ENCODE measurements at regions not wholly inside any gene's neighbourhood (a gene's known extent, or its start where the extent isn't known, plus 50 kb on each side); places are given as distances from the start of the nearest gene placed in this dataset.

DNA sequence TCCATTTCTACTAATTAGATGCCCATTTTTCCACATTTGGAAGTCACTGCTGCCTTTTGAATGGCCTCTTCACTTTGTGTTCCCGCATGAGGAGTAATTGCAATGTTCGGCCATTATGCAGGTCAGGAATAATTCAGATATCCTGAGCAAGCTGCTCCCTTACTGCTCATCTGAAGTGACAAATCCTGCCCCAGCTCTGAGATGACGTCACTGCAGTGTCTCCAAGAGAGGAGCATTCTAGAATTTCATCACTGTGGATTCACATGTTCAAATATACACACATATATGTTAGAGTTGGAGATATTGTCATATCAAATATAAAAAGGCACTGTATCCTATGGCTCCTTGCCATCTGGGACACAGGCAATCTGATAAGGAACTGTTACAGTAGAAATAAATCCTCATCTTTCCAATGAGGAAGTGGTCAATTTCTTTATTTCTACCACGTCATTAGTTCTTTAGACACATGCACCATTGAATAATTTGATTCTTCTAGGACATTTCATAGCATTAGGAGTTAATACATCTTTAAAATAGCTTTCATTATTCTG is 706.9 kb upstream of the TENM3 start:
- H3K36me3 ChIP-seq (ENCODE audit: insufficient read depth, low read length), result no peaks in the 10 kb centered on the region

GRCh38 chr4:181536811-181537434 is 706.3 kb upstream of the TENM3 start:
- peaks cover 2% of the 10 kb centered on the region for H3K9me3 ChIP-seq (ENCODE audit: low read length)
- H3K27me3 ChIP-seq (ENCODE audit: insufficient read depth, low read length), result no peaks in the 10 kb centered on the region
- no peak overlapping the region for H3K4me3 ChIP-seq (ENCODE audit: low read length)
- H3K4me1 ChIP-seq (ENCODE audit: insufficient read depth, low read length), result no peaks in the 10 kb centered on the region
- H3K36me3 ChIP-seq (ENCODE audit: insufficient read depth, low read length), result no peaks in the 10 kb centered on the region
- H2AFZ ChIP-seq (ENCODE audit: low read depth, low read length), result no peak overlapping the region

More for the DNA sequence above, 706.9 kb upstream of the TENM3 start:
- H3K27me3 ChIP-seq (ENCODE audit: insufficient read depth, low read length), result no peaks in the 10 kb centered on the region
- H3K9me3 ChIP-seq (ENCODE audit: low read length), result peaks cover 2% of the 10 kb centered on the region
- H2AFZ ChIP-seq (ENCODE audit: low read depth, low read length), result no peak overlapping the region
- H3K4me1 ChIP-seq (ENCODE audit: insufficient read depth, low read length), result no peaks in the 10 kb centered on the region
- no peak overlapping the region for H3K4me3 ChIP-seq (ENCODE audit: low read length)

- Histone ChIP-seq H3K36me3 (ENCODE audit: insufficient read depth, low read length) (no peaks in the 10 kb centered on the region), H3K4me3 (ENCODE audit: low read length) (no peak overlapping the region)
These were observed 704.8 kb upstream of the TENM3 start for GRCh38 chr4:181538431-181538830.

GRCh38 chr4:181541396-181541795 is 701.8 kb upstream of the TENM3 start:
- H2AFZ ChIP-seq (ENCODE audit: low read depth, low read length), result no peak overlapping the region
- H3K4me3 ChIP-seq (ENCODE audit: low read length), result no peak overlapping the region
- H3K27me3 ChIP-seq (ENCODE audit: insufficient read depth, low read length), result no peaks in the 10 kb centered on the region
- H3K9me3 ChIP-seq (ENCODE audit: low read length), result no peaks in the 10 kb centered on the region
- H3K36me3 ChIP-seq (ENCODE audit: insufficient read depth, low read length), result no peaks in the 10 kb centered on the region
- no peaks in the 10 kb centered on the region for H3K4me1 ChIP-seq (ENCODE audit: insufficient read depth, low read length)

More at GRCh38 chr4:181538431-181538830, 704.8 kb upstream of the TENM3 start:
- Histone ChIP-seq H3K9me3 (ENCODE audit: low read length) (peaks cover 2% of the 10 kb centered on the region), H3K4me1 (ENCODE audit: insufficient read depth, low read length) (no peaks in the 10 kb centered on the region), H3K27me3 (ENCODE audit: insufficient read depth, low read length) (no peaks in the 10 kb centered on the region), H2AFZ (ENCODE audit: low read depth, low read length) (no peak overlapping the region)

DNA sequence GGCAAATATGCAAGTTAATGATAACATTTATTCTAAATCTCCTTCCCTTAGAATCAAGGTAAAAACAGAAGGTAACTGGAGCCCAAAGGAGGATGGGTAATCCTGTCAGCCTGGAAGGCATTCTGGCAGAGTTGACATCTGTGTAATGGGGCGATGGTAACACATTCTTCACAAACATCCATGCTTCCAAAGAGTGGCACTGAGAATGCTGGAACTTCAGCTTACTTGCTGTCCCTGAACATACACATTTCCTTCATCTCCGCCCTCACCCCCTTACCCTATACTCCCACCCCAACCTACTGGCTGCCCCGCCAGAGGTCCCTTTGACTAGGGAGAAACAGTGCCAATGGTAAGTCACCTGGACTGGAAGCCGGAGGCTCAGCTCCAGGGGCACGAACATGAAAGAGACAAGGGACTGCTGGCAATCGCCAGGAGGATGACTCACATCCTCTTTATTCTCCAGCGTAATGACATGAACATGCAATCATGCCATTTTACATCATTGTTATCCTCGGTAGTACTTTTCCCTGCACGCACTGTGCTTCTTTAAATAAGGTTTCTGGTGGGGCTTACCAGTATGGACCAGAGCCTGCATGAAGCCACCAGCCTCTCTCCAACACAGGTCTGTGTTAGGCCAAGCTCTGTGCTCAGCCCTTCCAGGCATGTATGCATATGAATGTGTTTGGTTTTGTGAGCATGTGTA is 694.2 kb upstream of the TENM3 start:
- H3K4me3 ChIP-seq (ENCODE audit: low read length), result no peak overlapping the region
- no peaks in the 10 kb centered on the region for H3K27me3 ChIP-seq (ENCODE audit: insufficient read depth, low read length)
- H3K36me3 ChIP-seq (ENCODE audit: insufficient read depth, low read length), result no peaks in the 10 kb centered on the region
- H3K9me3 ChIP-seq (ENCODE audit: low read length), result no peaks in the 10 kb centered on the region
- H3K4me1 ChIP-seq (ENCODE audit: insufficient read depth, low read length), result peaks cover 3% of the 10 kb centered on the region
- no peak overlapping the region for H2AFZ ChIP-seq (ENCODE audit: low read depth, low read length)

DNA sequence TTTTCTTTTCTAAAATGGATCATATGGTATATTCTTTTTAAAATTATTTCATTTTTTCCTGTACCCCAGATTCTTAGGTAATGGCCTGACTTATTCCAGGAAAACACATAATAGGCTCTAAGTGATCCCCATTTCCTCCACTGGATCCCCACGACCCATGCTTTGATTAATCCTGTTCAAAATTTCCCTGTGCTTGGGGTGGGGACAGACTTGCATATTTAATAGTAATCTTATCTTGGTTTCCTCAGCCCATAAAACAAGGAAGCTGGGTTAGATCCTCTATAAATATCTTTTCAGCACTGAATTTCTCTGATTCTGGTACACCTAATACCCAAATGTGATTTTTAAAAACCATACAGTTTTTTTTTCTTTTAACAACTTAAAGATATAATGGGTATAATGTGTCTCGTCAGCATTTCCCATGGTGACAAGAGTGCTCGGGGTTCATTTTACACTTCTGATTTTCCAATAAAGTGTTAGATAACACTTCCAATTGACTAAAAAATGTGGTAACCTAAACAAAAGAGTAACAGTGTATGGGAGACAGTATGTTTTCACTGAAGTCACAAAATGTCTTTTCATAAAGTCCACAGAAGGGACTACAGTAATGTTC is 693.5 kb upstream of the TENM3 start:
- no peaks in the 10 kb centered on the region for H3K36me3 ChIP-seq (ENCODE audit: insufficient read depth, low read length)
- H3K4me3 ChIP-seq (ENCODE audit: low read length), result no peak overlapping the region
- no peak overlapping the region for H2AFZ ChIP-seq (ENCODE audit: low read depth, low read length)
- no peaks in the 10 kb centered on the region for H3K9me3 ChIP-seq (ENCODE audit: low read length)
- peaks cover 3% of the 10 kb centered on the region for H3K4me1 ChIP-seq (ENCODE audit: insufficient read depth, low read length)
- no peaks in the 10 kb centered on the region for H3K27me3 ChIP-seq (ENCODE audit: insufficient read depth, low read length)

DNA sequence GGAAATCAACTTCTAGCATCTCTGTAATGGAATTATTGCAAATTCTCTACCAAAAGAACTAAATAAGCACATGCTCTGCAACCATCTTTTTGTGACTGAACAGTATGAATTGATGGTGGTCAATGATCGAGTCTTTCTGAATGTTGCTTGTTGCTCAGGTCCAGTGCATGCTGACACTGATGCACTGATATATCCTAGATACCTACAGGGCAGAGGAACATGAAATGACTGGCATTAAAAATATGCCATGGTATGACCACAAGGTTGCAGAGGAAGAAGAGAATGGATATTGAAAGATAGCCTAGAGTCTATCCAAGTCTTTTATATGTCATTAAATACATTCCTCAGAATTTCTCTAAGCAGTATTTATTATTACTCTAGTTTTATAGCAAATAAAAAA is 692.8 kb upstream of the TENM3 start:
- Histone ChIP-seq H3K4me3 (ENCODE audit: low read length) (no peak overlapping the region), H3K4me1 (ENCODE audit: insufficient read depth, low read length) (peaks cover 3% of the 10 kb centered on the region), H3K9me3 (ENCODE audit: low read length) (no peaks in the 10 kb centered on the region), H2AFZ (ENCODE audit: low read depth, low read length) (no peak overlapping the region), H3K36me3 (ENCODE audit: insufficient read depth, low read length) (no peaks in the 10 kb centered on the region), H3K27me3 (ENCODE audit: insufficient read depth, low read length) (no peaks in the 10 kb centered on the region)

DNA sequence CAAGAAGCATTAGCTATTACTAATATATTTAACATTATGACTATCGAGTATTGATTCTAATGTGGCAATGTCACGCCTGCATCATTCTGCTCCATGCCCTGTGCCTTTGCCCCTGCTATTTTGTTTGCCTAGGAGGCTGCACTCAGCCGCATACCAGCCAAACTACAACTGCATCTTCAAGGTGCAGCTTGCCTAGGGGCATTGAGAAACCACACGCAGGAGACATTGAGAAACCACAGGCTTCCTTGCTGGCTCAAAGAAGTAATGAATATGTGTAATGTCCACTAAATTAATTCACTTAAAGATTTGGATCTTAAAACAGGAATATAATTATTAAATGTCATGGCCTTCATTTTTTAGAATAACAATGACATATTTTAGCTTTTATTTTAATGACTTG is 683.6 kb upstream of the TENM3 start:
- Histone ChIP-seq H3K9me3 (ENCODE audit: low read length) (no peaks in the 10 kb centered on the region), H3K4me3 (ENCODE audit: low read length) (no peak overlapping the region), H3K27me3 (ENCODE audit: insufficient read depth, low read length) (no peaks in the 10 kb centered on the region), H3K4me1 (ENCODE audit: insufficient read depth, low read length) (no peaks in the 10 kb centered on the region), H2AFZ (ENCODE audit: low read depth, low read length) (no peak overlapping the region), H3K36me3 (ENCODE audit: insufficient read depth, low read length) (no peaks in the 10 kb centered on the region)

- H3K36me3 ChIP-seq (ENCODE audit: insufficient read depth, low read length), result no peaks in the 10 kb centered on the region
- H3K9me3 ChIP-seq (ENCODE audit: low read length), result no peaks in the 10 kb centered on the region
- H3K27me3 ChIP-seq (ENCODE audit: insufficient read depth, low read length), result no peaks in the 10 kb centered on the region
- no peak overlapping the region for H2AFZ ChIP-seq (ENCODE audit: low read depth, low read length)
- H3K4me3 ChIP-seq (ENCODE audit: low read length), result no peak overlapping the region
- H3K4me1 ChIP-seq (ENCODE audit: insufficient read depth, low read length), result no peaks in the 10 kb centered on the region
These were observed 680.8 kb upstream of the TENM3 start for GRCh38 chr4:181562399-181562798.

GRCh38 chr4:181564625-181565024 is 678.6 kb upstream of the TENM3 start:
- Histone ChIP-seq H3K4me1 (ENCODE audit: insufficient read depth, low read length) (no peaks in the 10 kb centered on the region), H2AFZ (ENCODE audit: low read depth, low read length) (no peak overlapping the region), H3K36me3 (ENCODE audit: insufficient read depth, low read length) (no peaks in the 10 kb centered on the region), H3K4me3 (ENCODE audit: low read length) (no peak overlapping the region), H3K27me3 (ENCODE audit: insufficient read depth, low read length) (no peaks in the 10 kb centered on the region), H3K9me3 (ENCODE audit: low read length) (no peaks in the 10 kb centered on the region)

DNA sequence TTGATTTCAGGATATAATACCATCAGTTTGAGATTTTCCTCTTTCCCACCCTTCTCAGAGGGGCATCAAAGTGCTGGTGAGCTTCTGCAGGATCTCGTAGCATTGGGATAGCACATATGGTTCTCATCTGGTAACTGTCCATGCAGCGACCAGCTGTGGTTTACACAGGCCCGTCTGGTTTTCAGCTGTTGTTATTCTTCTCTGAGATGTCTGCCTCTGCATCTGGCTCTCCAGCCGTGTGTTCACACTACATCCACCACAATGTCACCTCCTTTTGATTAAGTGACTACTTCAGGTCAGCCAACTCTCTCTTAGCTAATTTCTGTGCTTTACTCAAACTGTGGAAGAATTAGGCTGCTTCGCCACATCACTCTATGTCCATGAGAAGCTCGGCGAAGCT is 676.7 kb upstream of the TENM3 start:
- no peaks in the 10 kb centered on the region for H3K9me3 ChIP-seq (ENCODE audit: low read length)

DNA sequence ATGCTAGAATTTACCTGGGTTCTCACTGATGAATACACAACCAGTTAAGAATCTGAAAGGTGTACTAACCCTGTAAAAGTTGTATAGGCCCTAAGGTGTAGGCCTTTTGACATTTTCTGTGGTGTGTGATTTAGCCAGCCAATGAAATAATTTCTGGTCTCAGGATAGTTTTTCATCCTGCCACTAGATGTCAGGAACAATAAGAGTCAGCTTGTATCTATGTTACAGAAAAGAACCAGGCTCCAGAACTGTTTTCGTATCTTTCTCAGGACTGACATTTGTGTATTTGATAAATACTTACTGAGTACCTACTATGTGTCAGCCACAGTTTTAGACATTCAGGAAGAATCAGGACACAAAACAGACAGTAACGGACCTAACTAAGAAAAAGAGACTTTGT is 673.6 kb upstream of the TENM3 start:
- Histone ChIP-seq H2AFZ (ENCODE audit: low read depth, low read length) (no peak overlapping the region), H3K36me3 (ENCODE audit: insufficient read depth, low read length) (no peaks in the 10 kb centered on the region), H3K4me1 (ENCODE audit: insufficient read depth, low read length) (no peaks in the 10 kb centered on the region), H3K4me3 (ENCODE audit: low read length) (no peak overlapping the region), H3K27me3 (ENCODE audit: insufficient read depth, low read length) (no peaks in the 10 kb centered on the region), H3K9me3 (ENCODE audit: low read length) (no peaks in the 10 kb centered on the region)

More for the DNA sequence above, 676.7 kb upstream of the TENM3 start:
- H3K36me3 ChIP-seq (ENCODE audit: insufficient read depth, low read length), result no peaks in the 10 kb centered on the region
- no peaks in the 10 kb centered on the region for H3K27me3 ChIP-seq (ENCODE audit: insufficient read depth, low read length)
- no peaks in the 10 kb centered on the region for H3K4me1 ChIP-seq (ENCODE audit: insufficient read depth, low read length)
- no peak overlapping the region for H3K4me3 ChIP-seq (ENCODE audit: low read length)
- no peak overlapping the region for H2AFZ ChIP-seq (ENCODE audit: low read depth, low read length)

GRCh38 chr4:181578911-181579310 is 664.3 kb upstream of the TENM3 start:
- Histone ChIP-seq H3K36me3 (ENCODE audit: insufficient read depth, low read length) (no peaks in the 10 kb centered on the region), H3K4me1 (ENCODE audit: insufficient read depth, low read length) (no peaks in the 10 kb centered on the region), H2AFZ (ENCODE audit: low read depth, low read length) (no peak overlapping the region), H3K27me3 (ENCODE audit: insufficient read depth, low read length) (no peaks in the 10 kb centered on the region), H3K4me3 (ENCODE audit: low read length) (no peak overlapping the region), H3K9me3 (ENCODE audit: low read length) (no peaks in the 10 kb centered on the region)

Data from neuron (in vitro differentiated cells).